Vagina (tissue), 2 donors: ENCODE measurements at regions not wholly inside any gene's neighbourhood (a gene's known extent, or its start where the extent isn't known, plus 50 kb on each side); places are given as distances from the start of the nearest gene placed in this dataset.

Experiments
- DNase-seq, 2 donors: peaks; one replicate each; pipeline ENCODE4 v3.0.0-alpha.2; 2017; ENCODE audit errors: extremely low spot score in 2 of 2
- H3K27ac ChIP-seq: fragments of 200-600 bp; sonication (generic); one replicate; pipeline ENCODE4 v1.5.1; 2019
- H3K27me3 ChIP-seq: fragments of 200-600 bp; sonication (generic); one replicate; pipeline ENCODE4 v1.5.1; 2019
- H3K36me3 ChIP-seq, 2 donors: fragments of 200-600 bp; sonication (generic); one replicate each; pipeline ENCODE4 v1.5.1; 2017 to 2019
- H3K4me1 ChIP-seq: fragments of 200-600 bp; sonication (generic); one replicate; pipeline ENCODE4 v1.5.1; 2019
- H3K4me3 ChIP-seq, 2 donors: fragments of 200-600 bp; sonication (generic); 1 replicate in 1 of 2; 2 replicates in 1 of 2; pipeline ENCODE4 v1.5.1; 2016 to 2019
- H3K9me3 ChIP-seq: fragments of 200-600 bp; sonication (generic); one replicate; pipeline ENCODE4 v1.5.1; 2019
- POLR2A ChIP-seq, 2 donors: fragments of 450-650 bp; IDR thresholded peaks; one replicate each; pipeline ENCODE4 v1.6.1; 2017; ENCODE audit warnings: antibody characterized with exemption in 2 of 2, mild to moderate bottlenecking in 2 of 2, moderate library complexity in 2 of 2
- POLR2AphosphoS5 ChIP-seq, 2 donors: sonication (generic); formaldehyde crosslinking; IDR thresholded peaks; one replicate each; pipeline ENCODE4 v1.9.0; 2017; ENCODE audit warnings: antibody characterized with exemption in 2 of 2, mild to moderate bottlenecking in 2 of 2, low read depth in 1 of 2; ENCODE audit not compliant: insufficient read depth in 1 of 2
- intact Hi-C: fragments of 100-400 bp; cut with DNase I; formaldehyde crosslinking; loops from one replicate; pipeline ENCODE4 v1.15.1; 2023
- TF ChIP-seq, protein P1 (sequence below), 3 experiments: fragments of 450-650 bp in 2 of 3; fragments of 200-600 bp in 1 of 3; sonication (generic) in 1 of 3; IDR thresholded peaks; one replicate each; pipeline ENCODE4 v1.5.1; 2017 to 2019; ENCODE audit warnings: antibody characterized with exemption in 3 of 3, mild to moderate bottlenecking in 2 of 3, moderate library complexity in 2 of 3

DNA sequence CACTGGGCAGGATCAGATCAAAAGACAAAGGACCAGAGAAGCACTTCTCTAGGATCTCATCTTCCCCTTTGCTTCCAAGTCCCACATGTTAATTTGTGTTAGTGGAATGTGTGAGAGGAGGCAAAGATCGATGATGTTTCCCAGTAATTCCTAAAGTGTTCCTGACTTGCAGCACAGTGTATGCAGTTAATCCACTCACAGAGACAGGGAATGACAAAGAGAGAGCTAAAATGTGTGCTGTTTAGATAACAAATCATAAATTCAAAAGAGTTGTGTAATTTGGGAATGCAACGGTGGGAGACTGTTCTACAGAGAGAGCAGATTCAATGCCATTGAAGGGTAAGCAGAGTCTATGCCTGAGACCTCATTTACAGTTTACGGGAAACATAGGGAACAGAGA is 132.0 kb upstream of the SVIL start:
- no peaks in the 10 kb centered on the region for H3K27me3 ChIP-seq
- no peak overlapping the region for H3K4me3 ChIP-seq
- intact Hi-C loops: no loop called here
- no peak for DNase-seq
- no peaks in the 10 kb centered on the region for H3K9me3 ChIP-seq
- no peaks in the 10 kb centered on the region for H3K4me1 ChIP-seq
- no peak overlapping the region for H3K27ac ChIP-seq
- TF ChIP-seq POLR2AphosphoS5 (IDR thresholded peaks at IDR 0.05; ENCODE audit: insufficient read depth in 1 of 2, low read depth in 1 of 2) (no peak), POLR2A (IDR thresholded peaks at IDR 0.05) (no peak)
- TF ChIP-seq, protein P1, sequence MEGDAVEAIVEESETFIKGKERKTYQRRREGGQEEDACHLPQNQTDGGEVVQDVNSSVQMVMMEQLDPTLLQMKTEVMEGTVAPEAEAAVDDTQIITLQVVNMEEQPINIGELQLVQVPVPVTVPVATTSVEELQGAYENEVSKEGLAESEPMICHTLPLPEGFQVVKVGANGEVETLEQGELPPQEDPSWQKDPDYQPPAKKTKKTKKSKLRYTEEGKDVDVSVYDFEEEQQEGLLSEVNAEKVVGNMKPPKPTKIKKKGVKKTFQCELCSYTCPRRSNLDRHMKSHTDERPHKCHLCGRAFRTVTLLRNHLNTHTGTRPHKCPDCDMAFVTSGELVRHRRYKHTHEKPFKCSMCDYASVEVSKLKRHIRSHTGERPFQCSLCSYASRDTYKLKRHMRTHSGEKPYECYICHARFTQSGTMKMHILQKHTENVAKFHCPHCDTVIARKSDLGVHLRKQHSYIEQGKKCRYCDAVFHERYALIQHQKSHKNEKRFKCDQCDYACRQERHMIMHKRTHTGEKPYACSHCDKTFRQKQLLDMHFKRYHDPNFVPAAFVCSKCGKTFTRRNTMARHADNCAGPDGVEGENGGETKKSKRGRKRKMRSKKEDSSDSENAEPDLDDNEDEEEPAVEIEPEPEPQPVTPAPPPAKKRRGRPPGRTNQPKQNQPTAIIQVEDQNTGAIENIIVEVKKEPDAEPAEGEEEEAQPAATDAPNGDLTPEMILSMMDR (IDR thresholded peaks at IDR 0.05): no peak
- no peaks in the 10 kb centered on the region for H3K36me3 ChIP-seq

DNA sequence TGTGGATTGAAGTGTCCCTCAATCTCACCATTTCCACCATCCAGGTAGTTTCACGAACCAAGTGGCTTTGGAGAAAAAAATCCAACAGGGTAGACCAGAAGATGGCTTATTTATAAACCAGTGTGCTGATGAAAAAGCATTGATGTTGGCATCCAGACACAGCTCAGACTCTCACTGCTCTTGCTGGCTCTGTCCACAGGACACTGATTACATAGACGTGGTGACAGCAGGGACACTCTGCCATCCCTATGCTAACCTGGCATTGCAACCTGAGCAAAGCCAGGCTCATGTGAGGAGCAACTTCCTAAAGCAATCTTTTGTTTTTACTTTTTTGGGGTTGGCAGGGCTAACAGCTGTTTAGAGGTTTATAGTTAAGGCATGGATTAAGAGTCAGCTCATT is 130.6 kb upstream of the SVIL start:
- intact Hi-C loops: no loop called here
- no peak for DNase-seq
- TF ChIP-seq, protein P1 (IDR thresholded peaks at IDR 0.05): no peak
- TF ChIP-seq POLR2A (IDR thresholded peaks at IDR 0.05) (no peak), POLR2AphosphoS5 (IDR thresholded peaks at IDR 0.05; ENCODE audit: insufficient read depth in 1 of 2, low read depth in 1 of 2) (no peak)
- Histone ChIP-seq H3K27ac (no peak overlapping the region), H3K4me3 (no peak overlapping the region), H3K27me3 (no peaks in the 10 kb centered on the region), H3K4me1 (no peaks in the 10 kb centered on the region), H3K36me3 (no peaks in the 10 kb centered on the region), H3K9me3 (no peaks in the 10 kb centered on the region)

DNA sequence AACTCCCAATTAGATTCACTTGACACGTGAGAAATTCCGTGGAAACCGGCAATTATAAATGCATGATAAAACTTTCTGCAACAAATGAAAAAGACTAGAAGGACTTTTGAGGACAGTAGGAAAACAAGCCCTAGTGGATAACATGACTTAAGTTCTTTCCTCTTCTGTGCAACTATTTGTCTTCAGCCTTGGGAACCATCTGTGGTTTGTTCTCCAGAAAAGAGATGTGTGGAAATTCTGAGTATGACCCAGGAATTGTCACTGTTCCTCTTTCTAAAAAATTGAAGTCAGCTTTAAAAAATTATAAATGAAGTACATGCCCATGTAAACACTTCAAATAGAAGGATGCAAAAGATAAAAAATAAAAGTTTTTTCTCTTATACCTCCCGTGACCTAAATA is 128.6 kb upstream of the SVIL start:
- no peaks in the 10 kb centered on the region for H3K4me1 ChIP-seq
- no peak for DNase-seq
- intact Hi-C loops: no loop called here
- TF ChIP-seq POLR2A (IDR thresholded peaks at IDR 0.05): no peak
- no peak for TF ChIP-seq POLR2AphosphoS5 (IDR thresholded peaks at IDR 0.05; ENCODE audit: insufficient read depth in 1 of 2, low read depth in 1 of 2)
- TF ChIP-seq, protein P1 (IDR thresholded peaks at IDR 0.05): no peak
- no peaks in the 10 kb centered on the region for H3K27me3 ChIP-seq
- no peak overlapping the region for H3K4me3 ChIP-seq
- no peak overlapping the region for H3K27ac ChIP-seq
- H3K9me3 ChIP-seq: no peaks in the 10 kb centered on the region
- H3K36me3 ChIP-seq: no peaks in the 10 kb centered on the region

DNA sequence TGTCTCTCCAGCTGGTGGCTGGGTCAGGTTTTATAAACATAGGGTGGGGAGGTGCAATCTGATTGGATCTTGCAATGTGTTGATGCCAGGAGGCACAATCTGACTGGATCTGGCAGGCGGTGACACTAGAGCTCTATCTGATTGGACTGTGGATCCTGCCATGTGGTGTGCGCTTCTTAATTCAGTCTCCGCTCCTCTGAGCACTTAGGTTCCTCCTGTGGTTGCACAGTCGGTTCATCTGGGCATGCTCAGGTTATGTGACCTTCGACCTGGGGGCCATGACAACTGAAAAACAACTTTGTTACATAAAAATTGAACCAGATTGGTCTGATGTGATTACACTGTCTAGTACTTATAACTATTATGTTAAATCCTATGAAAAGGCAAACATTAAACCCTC is 127.1 kb upstream of the SVIL start:
- TF ChIP-seq, protein P1 (IDR thresholded peaks at IDR 0.05): no peak
- TF ChIP-seq POLR2A (IDR thresholded peaks at IDR 0.05) (no peak), POLR2AphosphoS5 (IDR thresholded peaks at IDR 0.05; ENCODE audit: insufficient read depth in 1 of 2, low read depth in 1 of 2) (no peak)

DNA sequence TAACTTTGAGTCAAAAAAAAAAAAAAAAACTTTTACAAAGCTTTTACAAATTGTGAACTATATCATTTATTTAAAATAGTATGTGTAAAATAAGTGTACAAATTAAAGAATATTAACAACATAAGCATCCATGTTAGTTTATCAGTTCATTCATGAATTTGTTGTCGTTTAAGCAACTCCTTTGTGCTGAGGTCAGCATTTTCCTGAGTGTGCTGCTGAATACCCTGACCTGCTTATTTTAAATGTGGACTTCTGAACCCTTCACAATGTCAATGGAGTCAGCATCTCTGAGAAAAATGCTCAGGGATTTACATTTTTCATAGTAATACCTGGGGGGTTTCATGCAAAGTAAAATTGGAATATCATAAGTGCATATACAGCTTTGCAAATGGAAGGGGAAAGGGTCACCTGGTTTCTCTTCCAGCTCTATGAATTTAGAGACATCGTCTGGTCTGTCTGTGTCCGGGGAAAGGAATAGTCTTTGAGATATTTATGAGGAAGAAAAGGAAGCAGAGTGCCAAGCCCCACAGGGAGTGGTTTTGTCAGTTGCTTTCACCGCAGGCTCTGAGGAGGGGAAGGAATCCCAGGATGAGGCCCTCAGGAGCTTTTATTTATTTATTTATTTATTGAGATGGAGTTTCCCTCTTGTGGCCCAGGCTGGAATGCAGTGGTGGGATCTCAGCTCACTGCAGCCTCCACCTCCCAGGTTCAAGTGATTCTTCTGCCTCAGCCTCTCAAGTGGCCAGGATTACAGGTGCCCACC is 125.5 kb upstream of the SVIL start:
- no peak overlapping the region for H3K4me3 ChIP-seq
- no peaks in the 10 kb centered on the region for H3K9me3 ChIP-seq
- TF ChIP-seq, protein P1 (IDR thresholded peaks at IDR 0.05): no peak
- TF ChIP-seq POLR2AphosphoS5 (IDR thresholded peaks at IDR 0.05; ENCODE audit: insufficient read depth in 1 of 2, low read depth in 1 of 2): no peak
- no peak for TF ChIP-seq POLR2A (IDR thresholded peaks at IDR 0.05)
- H3K27me3 ChIP-seq: no peaks in the 10 kb centered on the region
- H3K36me3 ChIP-seq: no peaks in the 10 kb centered on the region
- DNase-seq: no peak
- H3K27ac ChIP-seq: no peak overlapping the region
- intact Hi-C loops: no loop called here
- no peaks in the 10 kb centered on the region for H3K4me1 ChIP-seq

More for the DNA sequence above, 127.1 kb upstream of the SVIL start:
- Histone ChIP-seq H3K36me3 (no peaks in the 10 kb centered on the region), H3K4me1 (no peaks in the 10 kb centered on the region), H3K4me3 (no peak overlapping the region), H3K27ac (no peak overlapping the region), H3K27me3 (no peaks in the 10 kb centered on the region), H3K9me3 (no peaks in the 10 kb centered on the region)
- DNase-seq: no peak
- intact Hi-C loops: no loop called here
